CD14-positive monocyte (primary cell): ENCODE measurements at regions not wholly inside any gene's neighbourhood (a gene's known extent, or its start where the extent isn't known, plus 50 kb on each side); places are given as distances from the start of the nearest gene placed in this dataset.

Experiments
- DNase-seq, 3 donors: peaks; one replicate each; pipeline ENCODE4 v3.0.0-alpha.2; 2011 to 2022
- H2AFZ ChIP-seq: 2 replicates; pipeline ENCODE4 v1.6.0; 2012; ENCODE audit warnings: mild to moderate bottlenecking, low read depth, low read length, inconsistent platforms; ENCODE audit not compliant: insufficient read depth, poor library complexity, severe bottlenecking
- H3K27ac ChIP-seq, 2 donors: 1 replicate in 1 of 2; 2 replicates in 1 of 2; pipeline ENCODE4 v1.5.1; 2012 to 2013; ENCODE audit warnings: low read length in 2 of 2, control low read depth in 1 of 2, inconsistent platforms in 1 of 2, low read depth in 1 of 2, mild to moderate bottlenecking in 1 of 2
- H3K27me3 ChIP-seq, 2 donors: one replicate each; pipeline versions ENCODE4 v1.6.0 to v1.6.1; 2011 to 2013; ENCODE audit warnings: low read length in 2 of 2; ENCODE audit not compliant: control insufficient read depth in 2 of 2, insufficient read depth in 2 of 2
- H3K36me3 ChIP-seq, 2 donors: replicated peaks in 1 of 2; 1 replicate in 1 of 2; 2 replicates in 1 of 2; pipeline versions ENCODE4 v1.5.1 to v1.6.1; 2012 to 2013; ENCODE audit warnings: low read length in 2 of 2, control low read depth in 1 of 2, inconsistent platforms in 1 of 2, mild to moderate bottlenecking in 1 of 2; ENCODE audit not compliant: insufficient read depth in 2 of 2, control insufficient read depth in 1 of 2
- H3K4me1 ChIP-seq, 2 donors: 1 replicate in 1 of 2; 2 replicates in 1 of 2; pipeline versions ENCODE4 v1.5.1 to v1.6.1; 2012 to 2013; ENCODE audit warnings: low read length in 2 of 2, control low read depth in 1 of 2, inconsistent platforms in 1 of 2, mild to moderate bottlenecking in 1 of 2, moderate library complexity in 1 of 2; ENCODE audit not compliant: insufficient read depth in 2 of 2, control insufficient read depth in 1 of 2
- H3K4me2 ChIP-seq: replicated peaks from 2 replicates; pipeline ENCODE3; 2012; ENCODE audit warnings: low read length, moderate library complexity, mild to moderate bottlenecking; ENCODE audit not compliant: poor library complexity, severe bottlenecking; ENCODE audit errors: extremely low read depth
- H3K4me3 ChIP-seq, 3 experiments: fragments of 200-600 bp in 1 of 3; sonication (generic) in 1 of 3; replicated peaks in 1 of 3; 1 replicate in 2 of 3; 2 replicates in 1 of 3; pipeline ENCODE4 v1.5.1; 2011 to 2013; ENCODE audit warnings: low read length in 3 of 3, mild to moderate bottlenecking in 3 of 3, control low read depth in 2 of 3, low read depth in 2 of 3, inconsistent platforms in 1 of 3, moderate library complexity in 1 of 3
- H3K79me2 ChIP-seq: 2 replicates; pipeline ENCODE4 v1.6.0; 2012; ENCODE audit warnings: mild to moderate bottlenecking, control low read depth, inconsistent platforms, low read length, moderate library complexity; ENCODE audit not compliant: insufficient read depth
- H3K9ac ChIP-seq: 2 replicates; pipeline ENCODE4 v1.6.0; 2017; ENCODE audit warnings: low read length, mild to moderate bottlenecking; ENCODE audit not compliant: insufficient read depth, poor library complexity, severe bottlenecking
- H3K9me3 ChIP-seq, 2 donors: replicated peaks in 1 of 2; 1 replicate in 1 of 2; 2 replicates in 1 of 2; pipeline versions ENCODE4 v1.5.1 to v1.6.1; 2012 to 2013; ENCODE audit warnings: low read length in 2 of 2, control low read depth in 1 of 2; ENCODE audit not compliant: control insufficient read depth in 1 of 2, insufficient read depth in 1 of 2
- H4K20me1 ChIP-seq: 2 replicates; pipeline ENCODE4 v1.6.0; 2012; ENCODE audit warnings: mild to moderate bottlenecking, low read length, control low read depth, moderate library complexity; ENCODE audit not compliant: insufficient read depth
- H3K27ac Mint-ChIP-seq, 7 donors: one replicate each; pipeline ENCODE4 v1.8.0; 2020; ENCODE audit warnings: mild to moderate bottlenecking in 7 of 7, mixed read lengths in 7 of 7, moderate library complexity in 6 of 7, inconsistent platforms in 2 of 7
- H3K27me3 Mint-ChIP-seq, 3 donors: one replicate each; pipeline ENCODE4 v1.8.0; 2021 to 2022; ENCODE audit warnings: low read depth in 3 of 3, mild to moderate bottlenecking in 3 of 3, mixed read lengths in 3 of 3, moderate library complexity in 3 of 3, inconsistent platforms in 1 of 3
- H3K36me3 Mint-ChIP-seq, 2 donors: one replicate each; pipeline ENCODE4 v1.8.0; 2020; ENCODE audit warnings: mixed read lengths in 2 of 2, inconsistent platforms in 1 of 2, mild to moderate bottlenecking in 1 of 2
- H3K4me1 Mint-ChIP-seq: one replicate; pipeline ENCODE4 v1.8.0; 2020; ENCODE audit warnings: mild to moderate bottlenecking, mixed read lengths
- H3K4me3 Mint-ChIP-seq, 2 donors: one replicate each; pipeline ENCODE4 v1.8.0; 2020; ENCODE audit warnings: mild to moderate bottlenecking in 2 of 2, mixed read lengths in 2 of 2, moderate library complexity in 1 of 2
- H3K9me3 Mint-ChIP-seq, 7 donors: one replicate each; pipeline ENCODE4 v1.8.0; 2020 to 2022; ENCODE audit warnings: mixed read lengths in 7 of 7, mild to moderate bottlenecking in 6 of 7, moderate library complexity in 6 of 7, inconsistent platforms in 2 of 7
- WGBS: methylation state at CpG from one replicate; pipeline ENCODE4 v1.1.5; 2013; ENCODE audit warnings: missing lambda C conversion rate; ENCODE audit not compliant: insufficient coverage; 5-methylcytosine and 5-hydroxymethylcytosine counted together
- intact Hi-C, 2 donors: fragments of 100-400 bp; cut with micrococcal nuclease; formaldehyde crosslinking; loops; one replicate each; pipeline versions ENCODE4 v1.15.0 to v1.15.1; 2023
- TF ChIP-seq, protein P1 (sequence below): fragments of 200-600 bp; IDR thresholded peaks from one replicate; pipeline ENCODE4 v1.8.0; 2022; ENCODE audit warnings: antibody characterized with exemption, mild to moderate bottlenecking

GRCh38 chr2:220437938-220438337 is 810.5 kb downstream of the SLC4A3 start:
- intact Hi-C loops, result no loop called here
- Mint-ChIP-seq H3K4me3 (no peak overlapping the region), H3K9me3 (peaks cover 0 to 10% (median 4%) of the 10 kb centered on the region in 7 donors), H3K36me3 (no peaks in the 10 kb centered on the region), H3K27ac (no peak overlapping the region), H3K27me3 (no peaks in the 10 kb centered on the region), H3K4me1 (no peaks in the 10 kb centered on the region)
- TF ChIP-seq, protein P1, sequence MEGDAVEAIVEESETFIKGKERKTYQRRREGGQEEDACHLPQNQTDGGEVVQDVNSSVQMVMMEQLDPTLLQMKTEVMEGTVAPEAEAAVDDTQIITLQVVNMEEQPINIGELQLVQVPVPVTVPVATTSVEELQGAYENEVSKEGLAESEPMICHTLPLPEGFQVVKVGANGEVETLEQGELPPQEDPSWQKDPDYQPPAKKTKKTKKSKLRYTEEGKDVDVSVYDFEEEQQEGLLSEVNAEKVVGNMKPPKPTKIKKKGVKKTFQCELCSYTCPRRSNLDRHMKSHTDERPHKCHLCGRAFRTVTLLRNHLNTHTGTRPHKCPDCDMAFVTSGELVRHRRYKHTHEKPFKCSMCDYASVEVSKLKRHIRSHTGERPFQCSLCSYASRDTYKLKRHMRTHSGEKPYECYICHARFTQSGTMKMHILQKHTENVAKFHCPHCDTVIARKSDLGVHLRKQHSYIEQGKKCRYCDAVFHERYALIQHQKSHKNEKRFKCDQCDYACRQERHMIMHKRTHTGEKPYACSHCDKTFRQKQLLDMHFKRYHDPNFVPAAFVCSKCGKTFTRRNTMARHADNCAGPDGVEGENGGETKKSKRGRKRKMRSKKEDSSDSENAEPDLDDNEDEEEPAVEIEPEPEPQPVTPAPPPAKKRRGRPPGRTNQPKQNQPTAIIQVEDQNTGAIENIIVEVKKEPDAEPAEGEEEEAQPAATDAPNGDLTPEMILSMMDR, result no peak
- H4K20me1 ChIP-seq, result no peaks in the 10 kb centered on the region
- H3K4me1 ChIP-seq, result no peaks in the 10 kb centered on the region
- H2AFZ ChIP-seq, result no peak overlapping the region
- no peaks in the 10 kb centered on the region for H3K36me3 ChIP-seq
- peaks cover 0 to 5% of the 10 kb centered on the region in 2 donors for H3K9me3 ChIP-seq
- no peak overlapping the region for H3K4me3 ChIP-seq
- H3K27me3 ChIP-seq, result no peaks in the 10 kb centered on the region
- no peak overlapping the region for H3K4me2 ChIP-seq
- H3K9ac ChIP-seq, result no peak overlapping the region
- H3K27ac ChIP-seq, result no peak overlapping the region
- DNase-seq, result no peak
- H3K79me2 ChIP-seq, result no peaks in the 10 kb centered on the region
- WGBS, result no CpG with 5 or more reads among the region's 2 CpGs

- H3K9ac ChIP-seq, result no peak overlapping the region
- H3K4me3 ChIP-seq, result no peak overlapping the region
- DNase-seq, result no peak
- H2AFZ ChIP-seq, result no peak overlapping the region
- H3K27ac Mint-ChIP-seq, result no peak overlapping the region
- H3K27me3 ChIP-seq, result no peaks in the 10 kb centered on the region
- no peak overlapping the region for H3K4me2 ChIP-seq
- no peaks in the 10 kb centered on the region for H3K4me1 Mint-ChIP-seq
- H3K36me3 ChIP-seq, result no peaks in the 10 kb centered on the region
- H3K9me3 ChIP-seq, result peaks cover 2 to 6% of the 10 kb centered on the region in 2 donors
- H4K20me1 ChIP-seq, result no peaks in the 10 kb centered on the region
- intact Hi-C loops, result no loop called here
- H3K36me3 Mint-ChIP-seq, result no peaks in the 10 kb centered on the region
- WGBS, result no CpG with 5 or more reads among the region's 2 CpGs
- H3K27me3 Mint-ChIP-seq, result no peaks in the 10 kb centered on the region
- H3K27ac ChIP-seq, result no peak overlapping the region
- no peak overlapping the region for H3K4me3 Mint-ChIP-seq
- TF ChIP-seq, protein P1, result no peak
- H3K79me2 ChIP-seq, result no peaks in the 10 kb centered on the region
- peaks cover 0 to 10% (median 2%) of the 10 kb centered on the region in 7 donors for H3K9me3 Mint-ChIP-seq
- H3K4me1 ChIP-seq, result no peaks in the 10 kb centered on the region
Observed at GRCh38 chr2:220440731-220441130, 813.3 kb downstream of the SLC4A3 start.
